H1 (cell line): ENCODE measurements at regions not wholly inside any gene's neighbourhood (a gene's known extent, or its start where the extent isn't known, plus 50 kb on each side); places are given as distances from the start of the nearest gene placed in this dataset.

ENCODE experiments used
- CHD7 ChIP-seq: fragments of 300-600 bp; sonication (generic); IDR thresholded peaks from 2 replicates; pipeline ENCODE4 v1.7.1; 2012; ENCODE audit warnings: low read length, moderate library complexity, mild to moderate bottlenecking, inconsistent platforms; ENCODE audit not compliant: insufficient replicate concordance
- GABPA ChIP-seq: IDR thresholded peaks from 2 replicates; pipeline ENCODE4 v1.6.1; 2011; ENCODE audit warnings: mild to moderate bottlenecking, low read length, moderate library complexity, borderline replicate concordance; ENCODE audit not compliant: insufficient read depth
- RAD21 ChIP-seq, 2 experiments: IDR thresholded peaks in 1 of 2; conservative IDR thresholded peaks in 1 of 2; 2 replicates each; pipeline ENCODE4 v1.6.1; 2011; ENCODE audit warnings: low read depth in 2 of 2, low read length in 2 of 2, improper control_type of control experiment in 1 of 2, inconsistent platforms in 1 of 2, mild to moderate bottlenecking in 1 of 2, moderate library complexity in 1 of 2
- SRF ChIP-seq: IDR thresholded peaks from 2 replicates; pipeline ENCODE4 v1.6.1; 2011; ENCODE audit warnings: mild to moderate bottlenecking, low read depth, low read length, moderate library complexity
- TAF1 ChIP-seq: IDR thresholded peaks from 2 replicates; pipeline ENCODE4 v1.6.1; 2011; ENCODE audit warnings: mild to moderate bottlenecking, low read depth, low read length
- TBP ChIP-seq: IDR thresholded peaks from 2 replicates; pipeline ENCODE4 v1.6.1; 2011; ENCODE audit warnings: low read depth, low read length, improper control_type of control experiment
- TF ChIP-seq, protein P1 (sequence below), 3 experiments: IDR thresholded peaks; 1 replicate in 2 of 3; 2 replicates in 1 of 3; pipeline versions ENCODE4 v1.5.1 to v1.6.1; 2011; ENCODE audit warnings: low read length in 3 of 3, mild to moderate bottlenecking in 3 of 3, inconsistent platforms in 2 of 3, low read depth in 1 of 3, moderate library complexity in 1 of 3; ENCODE audit not compliant: insufficient read depth in 1 of 3; ENCODE audit errors: control extremely low read depth in 1 of 3

DNA sequence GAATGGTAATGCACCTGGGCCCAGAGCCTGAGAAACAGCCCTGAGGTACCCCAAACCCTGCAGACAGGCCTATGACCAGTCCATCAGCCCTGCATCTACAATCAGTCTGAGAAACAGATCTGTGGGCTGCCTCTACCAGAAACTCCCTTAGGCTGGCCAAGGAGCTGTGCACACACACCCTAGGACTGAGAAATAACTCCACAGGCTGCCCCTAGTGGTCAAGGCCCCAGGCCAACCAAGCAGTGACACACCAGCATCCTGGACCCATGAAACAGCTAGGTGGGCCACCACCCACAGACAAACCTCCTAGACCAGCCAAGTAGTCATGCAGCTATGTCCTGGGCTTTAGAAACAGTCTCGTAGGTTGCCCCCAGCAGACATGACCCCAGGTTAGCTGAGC is 253.6 kb upstream of the VLDLR start (continued):
- TF ChIP-seq CHD7 (no peak), GABPA (no peak), RAD21 (IDR thresholded peaks at IDR 0.05 in 1 of 2, conservative IDR thresholded peaks at IDR 0.05 in 1 of 2; ENCODE audit: low read depth in 2 of 2, low read length in 2 of 2) (peak in 1 of 2 experiments; percentile 35; a peak in 1 of 4 replicates), SRF (no peak), TBP (no peak), TAF1 (no peak)
- TF ChIP-seq, protein P1, sequence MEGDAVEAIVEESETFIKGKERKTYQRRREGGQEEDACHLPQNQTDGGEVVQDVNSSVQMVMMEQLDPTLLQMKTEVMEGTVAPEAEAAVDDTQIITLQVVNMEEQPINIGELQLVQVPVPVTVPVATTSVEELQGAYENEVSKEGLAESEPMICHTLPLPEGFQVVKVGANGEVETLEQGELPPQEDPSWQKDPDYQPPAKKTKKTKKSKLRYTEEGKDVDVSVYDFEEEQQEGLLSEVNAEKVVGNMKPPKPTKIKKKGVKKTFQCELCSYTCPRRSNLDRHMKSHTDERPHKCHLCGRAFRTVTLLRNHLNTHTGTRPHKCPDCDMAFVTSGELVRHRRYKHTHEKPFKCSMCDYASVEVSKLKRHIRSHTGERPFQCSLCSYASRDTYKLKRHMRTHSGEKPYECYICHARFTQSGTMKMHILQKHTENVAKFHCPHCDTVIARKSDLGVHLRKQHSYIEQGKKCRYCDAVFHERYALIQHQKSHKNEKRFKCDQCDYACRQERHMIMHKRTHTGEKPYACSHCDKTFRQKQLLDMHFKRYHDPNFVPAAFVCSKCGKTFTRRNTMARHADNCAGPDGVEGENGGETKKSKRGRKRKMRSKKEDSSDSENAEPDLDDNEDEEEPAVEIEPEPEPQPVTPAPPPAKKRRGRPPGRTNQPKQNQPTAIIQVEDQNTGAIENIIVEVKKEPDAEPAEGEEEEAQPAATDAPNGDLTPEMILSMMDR (IDR thresholded peaks at IDR 0.05; ENCODE audit: control extremely low read depth in 1 of 3, insufficient read depth in 1 of 3, low read depth in 1 of 3, low read length in 3 of 3) = peak; percentile 36 to 54 (median 49)
